ENCODE measurements at regions not wholly inside any gene's neighbourhood (a gene's known extent, or its start where the extent isn't known, plus 50 kb on each side); places are given as distances from the start of the nearest gene placed in this dataset.
"Not testable (repeated sequence)": the region's sequence is repeated elsewhere in the genome, so short reads cannot be mapped to it uniquely, and the experiment has no call there.

DNA sequence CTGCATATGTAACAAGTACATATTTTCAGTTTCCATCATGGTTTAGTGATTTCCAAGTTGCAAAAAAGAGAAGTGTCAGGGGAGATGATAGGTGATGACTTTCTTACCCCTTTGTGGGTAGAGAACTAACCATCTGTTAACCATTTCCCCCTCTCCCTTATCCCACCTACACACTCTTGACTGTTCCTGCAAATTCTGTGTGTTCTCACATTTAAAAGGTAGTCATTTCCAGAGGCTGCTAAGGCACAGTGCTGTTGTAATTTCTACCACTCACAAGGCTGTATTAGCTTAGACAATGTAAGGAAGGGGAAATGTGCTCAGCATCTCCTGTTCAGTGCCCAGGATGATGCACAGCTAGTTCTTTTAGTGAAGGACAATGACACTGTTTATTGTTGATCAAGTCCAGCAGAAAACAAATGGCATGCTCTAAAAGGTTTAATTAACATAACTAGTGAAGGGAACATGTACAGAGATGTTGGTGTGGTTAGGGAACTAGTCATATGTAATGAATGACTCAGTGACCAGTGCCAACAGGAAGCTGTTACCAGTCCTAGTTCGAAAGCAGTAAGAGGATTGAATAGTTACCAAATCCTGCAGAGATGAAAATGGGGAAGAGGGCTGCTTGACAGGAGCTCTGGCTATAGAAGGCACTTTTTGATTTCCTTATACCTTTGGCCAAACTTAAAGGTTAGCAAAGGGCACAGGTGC is 165.1 kb downstream of the PLK2 start:
- no peak overlapping the region for H3K27ac ChIP-seq
- H3K9me3 ChIP-seq: no peaks in the 10 kb centered on the region
- no peaks in the 10 kb centered on the region for H3K4me1 ChIP-seq
- no peak for ATAC-seq
- no peaks in the 10 kb centered on the region for H3K27me3 ChIP-seq
- WGBS, 2 donors (ENCODE audit: low coverage in 1 of 2): 64% methylated on average over 1 of the region's 1 CpG; no CpG with 5 or more reads in 1 of the 2 donors
- no peaks in the 10 kb centered on the region for H3K36me3 ChIP-seq
- H3K4me3 ChIP-seq: no peak overlapping the region
- TF ChIP-seq, protein P1, sequence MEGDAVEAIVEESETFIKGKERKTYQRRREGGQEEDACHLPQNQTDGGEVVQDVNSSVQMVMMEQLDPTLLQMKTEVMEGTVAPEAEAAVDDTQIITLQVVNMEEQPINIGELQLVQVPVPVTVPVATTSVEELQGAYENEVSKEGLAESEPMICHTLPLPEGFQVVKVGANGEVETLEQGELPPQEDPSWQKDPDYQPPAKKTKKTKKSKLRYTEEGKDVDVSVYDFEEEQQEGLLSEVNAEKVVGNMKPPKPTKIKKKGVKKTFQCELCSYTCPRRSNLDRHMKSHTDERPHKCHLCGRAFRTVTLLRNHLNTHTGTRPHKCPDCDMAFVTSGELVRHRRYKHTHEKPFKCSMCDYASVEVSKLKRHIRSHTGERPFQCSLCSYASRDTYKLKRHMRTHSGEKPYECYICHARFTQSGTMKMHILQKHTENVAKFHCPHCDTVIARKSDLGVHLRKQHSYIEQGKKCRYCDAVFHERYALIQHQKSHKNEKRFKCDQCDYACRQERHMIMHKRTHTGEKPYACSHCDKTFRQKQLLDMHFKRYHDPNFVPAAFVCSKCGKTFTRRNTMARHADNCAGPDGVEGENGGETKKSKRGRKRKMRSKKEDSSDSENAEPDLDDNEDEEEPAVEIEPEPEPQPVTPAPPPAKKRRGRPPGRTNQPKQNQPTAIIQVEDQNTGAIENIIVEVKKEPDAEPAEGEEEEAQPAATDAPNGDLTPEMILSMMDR (IDR thresholded peaks at IDR 0.05): no peak
- TF ChIP-seq POLR2A (IDR thresholded peaks at IDR 0.05) (no peak), EP300 (IDR thresholded peaks at IDR 0.05) (no peak), POLR2AphosphoS5 (IDR thresholded peaks at IDR 0.05) (no peak)

DNA sequence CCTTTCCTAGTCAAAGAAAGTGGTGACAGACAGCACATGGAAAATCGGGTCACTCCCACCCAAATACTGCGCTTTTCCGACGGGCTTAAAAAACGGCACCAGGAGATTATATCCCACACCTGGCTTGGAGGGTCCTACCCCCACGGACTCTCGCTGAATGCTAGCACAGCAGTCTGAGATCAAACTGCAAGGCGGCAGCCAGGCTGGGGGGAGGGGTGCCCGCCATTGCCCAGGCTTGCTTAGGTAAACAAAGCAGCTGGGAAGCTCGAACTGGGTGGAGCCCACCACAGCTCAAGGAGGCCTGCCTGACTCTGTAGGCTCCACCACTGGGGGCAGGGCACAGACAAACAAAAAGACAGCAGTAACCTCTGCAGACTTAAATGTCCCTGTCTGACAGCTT is 171.6 kb downstream of the PLK2 start:
- H3K4me1 ChIP-seq, ATAC-seq, H3K36me3 ChIP-seq, H3K9me3 ChIP-seq, H3K27ac ChIP-seq, H3K27me3 ChIP-seq, H3K4me3 ChIP-seq: not testable (repeated sequence)
- 87% methylated on average over 8 of the region's 10 CpGs; no CpG with 5 or more reads in 1 of the 2 donors for WGBS, 2 donors (ENCODE audit: low coverage in 1 of 2)

DNA sequence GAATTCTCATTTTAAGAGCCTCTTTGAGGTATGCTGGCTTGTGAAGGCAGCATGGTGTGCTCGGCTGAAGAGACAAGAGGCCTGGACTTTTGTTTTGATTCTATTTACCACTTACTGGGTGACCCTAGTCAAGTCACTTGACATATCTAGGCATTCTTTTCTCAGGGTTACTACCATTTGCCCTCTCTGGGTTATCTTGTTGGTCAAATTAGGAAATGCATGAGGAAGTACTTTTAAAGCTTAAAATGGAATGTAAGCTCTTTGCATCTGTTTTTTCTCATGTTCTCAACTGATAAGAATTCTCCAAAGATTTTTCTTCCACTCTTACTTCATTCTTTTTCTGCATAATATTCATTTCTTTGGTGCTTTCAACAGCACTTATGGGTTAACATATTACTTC is 173.1 kb downstream of the PLK2 start:
- WGBS, 2 donors (ENCODE audit: low coverage in 1 of 2): 78 to 100% methylated on average over 1 of the region's 1 CpG
- no peak for ATAC-seq
- H3K9me3 ChIP-seq: no peaks in the 10 kb centered on the region

DNA sequence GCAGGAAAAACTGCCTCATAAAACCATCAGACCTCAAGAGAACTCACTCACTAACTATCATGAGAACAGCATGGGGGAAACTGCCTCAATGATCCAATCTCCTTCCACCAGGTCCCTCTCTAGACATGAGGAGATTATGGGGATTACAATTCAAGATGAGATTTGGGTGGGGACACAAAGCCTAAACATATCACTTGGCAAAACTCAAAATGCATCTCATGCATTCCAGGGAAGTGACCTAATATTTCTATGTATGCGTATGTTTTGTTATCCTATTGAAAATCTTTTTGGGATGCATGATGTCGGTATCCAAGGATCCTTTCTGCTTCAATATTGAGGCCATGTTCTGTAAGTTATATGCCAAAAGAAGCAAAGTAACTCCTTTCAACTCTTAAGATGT is 174.0 kb downstream of the PLK2 start:
- no peak for ATAC-seq
- WGBS, 2 donors (ENCODE audit: low coverage in 1 of 2): 94 to 100% methylated on average over 2 of the region's 2 CpGs
- Histone ChIP-seq H3K4me1 (no peaks in the 10 kb centered on the region), H3K9me3 (no peaks in the 10 kb centered on the region), H3K36me3 (no peaks in the 10 kb centered on the region), H3K4me3 (no peak overlapping the region), H3K27ac (no peak overlapping the region), H3K27me3 (no peaks in the 10 kb centered on the region)
- TF ChIP-seq EP300 (IDR thresholded peaks at IDR 0.05) (no peak), POLR2A (IDR thresholded peaks at IDR 0.05) (no peak), POLR2AphosphoS5 (IDR thresholded peaks at IDR 0.05) (no peak)
- TF ChIP-seq, protein P1 (IDR thresholded peaks at IDR 0.05): no peak

More for the DNA sequence above, 173.1 kb downstream of the PLK2 start:
- Histone ChIP-seq H3K4me1 (no peaks in the 10 kb centered on the region), H3K4me3 (no peak overlapping the region), H3K27ac (no peak overlapping the region), H3K36me3 (no peaks in the 10 kb centered on the region), H3K27me3 (no peaks in the 10 kb centered on the region)
- TF ChIP-seq, protein P1 (IDR thresholded peaks at IDR 0.05): no peak
- TF ChIP-seq POLR2A (IDR thresholded peaks at IDR 0.05): no peak
- TF ChIP-seq EP300 (IDR thresholded peaks at IDR 0.05): no peak
- TF ChIP-seq POLR2AphosphoS5 (IDR thresholded peaks at IDR 0.05): no peak

DNA sequence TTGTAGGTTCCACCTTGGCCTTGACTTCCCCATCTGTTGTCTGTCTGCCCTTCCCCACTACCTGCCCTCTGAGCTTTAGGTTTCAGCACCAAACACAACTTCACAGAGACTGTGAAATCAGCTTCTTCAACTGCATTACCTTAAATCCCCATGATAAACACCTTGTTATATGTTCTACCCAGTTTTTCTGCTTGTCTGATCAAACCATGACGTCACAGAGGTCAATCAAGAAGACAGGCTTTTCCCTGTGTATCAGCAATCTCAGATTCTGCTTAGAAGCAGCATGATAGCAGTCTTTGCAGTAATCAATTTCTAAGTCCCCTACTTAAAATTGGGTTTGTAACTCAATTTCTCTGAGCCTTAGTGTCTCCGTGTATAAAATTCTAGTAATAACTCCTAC is 175.0 kb downstream of the PLK2 start:
- H3K27ac ChIP-seq: no peak overlapping the region
- WGBS, 2 donors (ENCODE audit: low coverage in 1 of 2): 80 to 90% methylated on average over 2 of the region's 2 CpGs
- no peaks in the 10 kb centered on the region for H3K36me3 ChIP-seq
- H3K27me3 ChIP-seq: no peaks in the 10 kb centered on the region
- no peaks in the 10 kb centered on the region for H3K4me1 ChIP-seq
- H3K4me3 ChIP-seq: no peak overlapping the region
- H3K9me3 ChIP-seq: no peaks in the 10 kb centered on the region
- TF ChIP-seq POLR2AphosphoS5 (IDR thresholded peaks at IDR 0.05): no peak
- TF ChIP-seq POLR2A (IDR thresholded peaks at IDR 0.05): no peak
- TF ChIP-seq EP300 (IDR thresholded peaks at IDR 0.05): no peak
- TF ChIP-seq, protein P1 (IDR thresholded peaks at IDR 0.05): no peak
- no peak for ATAC-seq
